Memory B cell (primary cell): ENCODE measurements at regions not wholly inside any gene's neighbourhood (a gene's known extent, or its start where the extent isn't known, plus 50 kb on each side); places are given as distances from the start of the nearest gene placed in this dataset.
"Not testable (repeated sequence)": the region's sequence is repeated elsewhere in the genome, so short reads cannot be mapped to it uniquely, and the experiment has no call there.

Experiments
- ATAC-seq: fragments of 150-1000 bp; cut with Tn5 transposase; 2 replicates; pipeline ENCODE4 v1.10.0; 2021; ENCODE audit warnings: low read depth, mild to moderate bottlenecking, moderate library complexity
- DNase-seq, 2 donors: peaks; one replicate each; pipeline ENCODE4 v3.0.0; 2022; ENCODE audit warnings: low spot score in 2 of 2
- H3K27ac Mint-ChIP-seq: one replicate; pipeline ENCODE4 v1.8.0; 2022; ENCODE audit warnings: mild to moderate bottlenecking, moderate library complexity, mixed read lengths
- H3K27me3 Mint-ChIP-seq: one replicate; pipeline ENCODE4 v1.8.0; 2022; ENCODE audit warnings: mixed read lengths
- H3K36me3 Mint-ChIP-seq: one replicate; pipeline ENCODE4 v1.8.0; 2022; ENCODE audit warnings: mild to moderate bottlenecking, mixed read lengths
- H3K4me1 Mint-ChIP-seq: one replicate; pipeline ENCODE4 v1.8.0; 2022; ENCODE audit warnings: mixed read lengths
- H3K4me3 Mint-ChIP-seq: one replicate; pipeline ENCODE4 v1.8.0; 2022; ENCODE audit warnings: mild to moderate bottlenecking, moderate library complexity, mixed read lengths
- H3K9me3 Mint-ChIP-seq: one replicate; pipeline ENCODE4 v1.8.0; 2022; ENCODE audit warnings: mixed read lengths

DNA sequence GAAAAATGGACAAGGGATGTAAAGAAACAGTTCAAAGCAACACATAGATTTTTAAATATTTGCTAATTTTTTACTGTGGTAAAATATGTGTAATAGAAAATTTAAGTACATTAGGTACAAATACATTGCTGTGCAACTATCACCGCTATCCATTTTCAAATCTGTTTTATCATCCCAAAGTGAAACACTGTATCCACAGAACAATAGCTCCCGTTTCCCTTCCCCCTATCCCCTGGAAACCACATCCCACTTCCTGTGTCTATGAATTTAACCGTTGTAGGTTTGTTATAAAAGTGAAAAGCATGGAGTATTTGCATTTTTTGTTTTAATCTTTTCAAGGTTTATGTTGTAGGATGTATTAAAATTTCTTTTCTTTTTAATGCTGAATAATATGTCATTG, 152.9 kb upstream of the HSFY1 start:
- not testable (repeated sequence) for H3K4me3 Mint-ChIP-seq, H3K27me3 Mint-ChIP-seq, H3K9me3 Mint-ChIP-seq, H3K27ac Mint-ChIP-seq, H3K36me3 Mint-ChIP-seq, ATAC-seq, H3K4me1 Mint-ChIP-seq, DNase-seq

DNA sequence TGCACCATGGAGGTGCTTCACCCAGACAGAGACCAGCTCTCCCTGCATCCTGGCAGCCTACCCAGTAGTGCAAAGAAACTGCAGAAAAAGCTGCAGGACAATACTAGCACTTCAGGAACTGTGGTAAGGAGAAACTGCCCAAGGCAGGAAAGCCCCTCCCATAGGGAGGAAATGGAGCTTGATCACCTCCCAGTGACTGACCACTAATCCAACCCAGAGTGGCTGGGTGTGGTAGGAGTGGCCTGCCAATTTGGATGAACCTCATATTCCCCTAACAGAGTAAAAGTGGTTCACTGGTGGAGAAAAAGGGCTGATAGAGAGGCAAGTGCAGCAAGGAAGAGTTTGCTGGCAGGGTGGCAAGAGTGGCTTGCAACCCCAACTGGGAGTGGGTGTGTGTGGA, 125.7 kb upstream of the HSFY1 start:
- not testable (repeated sequence) for ATAC-seq, H3K27ac Mint-ChIP-seq, H3K9me3 Mint-ChIP-seq, H3K4me3 Mint-ChIP-seq, H3K36me3 Mint-ChIP-seq, DNase-seq, H3K4me1 Mint-ChIP-seq, H3K27me3 Mint-ChIP-seq

GRCh38 chrY:18421457-18421856, 125.1 kb upstream of the HSFY1 start:
- H3K4me3 Mint-ChIP-seq, H3K27ac Mint-ChIP-seq, H3K27me3 Mint-ChIP-seq: not testable (repeated sequence)

DNA sequence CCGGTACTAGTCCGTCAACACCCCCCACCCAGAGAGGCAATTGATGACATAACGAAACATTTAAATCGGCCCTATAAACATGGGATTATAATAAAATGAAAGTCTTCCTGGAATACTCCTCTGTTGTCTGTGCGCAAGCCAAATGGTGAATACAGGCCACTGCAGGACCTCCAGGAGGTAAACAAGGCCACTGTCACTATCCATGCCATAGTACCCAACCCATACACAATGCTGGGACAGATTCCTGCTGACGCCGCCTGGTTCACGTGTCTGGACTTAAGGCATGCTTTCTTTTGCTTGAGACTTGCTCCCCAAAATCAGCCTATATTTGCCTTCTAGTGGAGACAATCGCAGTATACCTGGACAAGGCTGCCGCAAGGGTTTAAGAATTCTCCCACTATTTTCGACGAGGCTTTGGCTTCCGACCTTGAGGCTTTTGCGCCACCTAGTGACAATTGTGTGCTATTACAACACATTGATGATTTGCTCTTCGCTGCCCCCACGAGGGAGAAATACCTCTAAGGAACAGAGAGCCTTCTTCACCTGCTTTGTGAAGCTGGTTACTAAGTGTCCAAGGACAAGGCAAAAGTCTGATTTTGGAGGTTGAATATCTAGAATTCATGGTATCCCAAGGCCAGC, 122.4 kb upstream of the HSFY1 start:
- H3K27me3 Mint-ChIP-seq, H3K4me3 Mint-ChIP-seq, H3K4me1 Mint-ChIP-seq, H3K9me3 Mint-ChIP-seq, DNase-seq, H3K27ac Mint-ChIP-seq, H3K36me3 Mint-ChIP-seq: not testable (repeated sequence)
- ATAC-seq = peak; percentile 34

More at GRCh38 chrY:18421457-18421856, 125.1 kb upstream of the HSFY1 start:
- not testable (repeated sequence) for H3K9me3 Mint-ChIP-seq, H3K4me1 Mint-ChIP-seq, DNase-seq, H3K36me3 Mint-ChIP-seq
- ATAC-seq = peak; percentile 31

DNA sequence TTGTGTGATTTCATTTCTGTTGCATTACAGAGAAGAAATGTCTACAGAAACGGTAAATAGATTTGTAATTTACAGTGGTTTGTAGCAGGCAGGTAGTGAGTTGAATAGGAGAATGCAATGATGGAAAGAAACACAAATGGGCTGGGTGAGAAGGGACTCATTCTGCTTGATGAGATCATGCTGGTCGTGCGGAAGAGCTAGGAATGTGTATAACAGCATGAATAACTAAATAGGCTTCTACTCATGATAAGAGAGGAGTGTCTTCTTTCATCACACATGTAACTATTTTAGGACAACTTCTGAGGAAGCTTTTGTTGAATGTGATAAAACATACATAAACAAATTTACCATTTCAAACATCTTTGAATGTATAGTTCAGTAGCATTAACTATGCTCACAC, 113.0 kb upstream of the HSFY1 start:
- not testable (repeated sequence) for H3K4me3 Mint-ChIP-seq, H3K36me3 Mint-ChIP-seq, H3K4me1 Mint-ChIP-seq, DNase-seq, H3K27ac Mint-ChIP-seq, H3K9me3 Mint-ChIP-seq, H3K27me3 Mint-ChIP-seq, ATAC-seq

GRCh38 chrY:18445853-18446252, 100.7 kb upstream of the HSFY1 start:
- H3K4me1 Mint-ChIP-seq, DNase-seq, H3K9me3 Mint-ChIP-seq, H3K4me3 Mint-ChIP-seq, ATAC-seq, H3K27me3 Mint-ChIP-seq, H3K36me3 Mint-ChIP-seq, H3K27ac Mint-ChIP-seq: not testable (repeated sequence)

DNA sequence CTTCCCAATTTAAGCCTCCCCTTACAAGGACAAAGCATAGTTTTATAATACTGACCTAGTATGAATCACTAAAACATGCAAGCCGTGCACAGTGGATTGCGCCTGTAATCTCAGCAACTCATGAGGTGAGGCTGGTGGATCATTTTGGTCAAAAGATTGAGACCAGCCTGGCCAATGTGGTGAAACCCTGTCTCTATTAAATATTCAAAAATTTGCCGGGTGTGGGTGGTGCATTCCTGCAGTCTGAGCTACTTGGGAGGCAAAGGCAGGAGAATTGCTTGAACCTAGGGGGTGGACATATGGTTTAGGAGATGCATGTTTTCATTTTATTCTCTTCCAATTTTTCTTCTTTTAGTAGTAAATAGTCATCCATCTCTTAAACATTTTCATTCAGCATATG, 93.7 kb upstream of the HSFY1 start:
- not testable (repeated sequence) for H3K4me1 Mint-ChIP-seq, H3K9me3 Mint-ChIP-seq, H3K27me3 Mint-ChIP-seq, H3K4me3 Mint-ChIP-seq, ATAC-seq, H3K27ac Mint-ChIP-seq, H3K36me3 Mint-ChIP-seq, DNase-seq

GRCh38 chrY:18459136-18459535, 87.4 kb upstream of the HSFY1 start:
- ATAC-seq, H3K9me3 Mint-ChIP-seq, H3K36me3 Mint-ChIP-seq, H3K4me3 Mint-ChIP-seq, H3K4me1 Mint-ChIP-seq, DNase-seq, H3K27me3 Mint-ChIP-seq, H3K27ac Mint-ChIP-seq: not testable (repeated sequence)

DNA sequence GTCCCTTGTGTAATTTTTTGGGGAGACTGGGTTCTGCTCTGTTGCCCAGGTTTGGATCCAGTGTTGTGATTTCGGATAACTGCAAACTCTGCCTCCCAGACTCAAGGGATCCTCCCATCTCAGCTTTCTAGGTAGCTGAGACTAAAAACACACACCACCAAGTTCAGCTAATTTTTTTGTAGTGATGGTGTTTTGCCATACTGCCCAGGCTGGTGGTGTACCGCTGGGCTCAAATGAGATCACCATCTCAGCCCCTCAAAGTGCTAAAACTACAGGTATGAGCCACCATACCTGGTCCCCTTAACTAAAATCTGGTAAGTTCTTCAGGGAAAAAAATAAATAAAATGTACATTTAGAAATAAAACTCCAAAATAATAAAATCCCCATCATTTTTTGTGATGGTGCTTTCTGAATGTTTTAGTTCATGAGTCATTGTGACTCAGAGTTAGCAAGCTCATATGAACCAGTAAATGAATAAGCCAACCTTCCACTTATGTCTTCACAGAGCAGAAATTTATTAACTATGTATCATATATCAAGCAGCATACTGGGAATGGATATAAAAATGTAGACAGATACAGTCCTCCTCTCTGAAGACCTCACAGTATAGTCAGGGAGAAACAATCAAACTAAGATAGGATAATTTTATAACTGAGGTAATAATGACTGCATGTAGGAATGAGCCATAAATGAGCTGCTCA, 85.2 kb upstream of the HSFY1 start:
- H3K9me3 Mint-ChIP-seq, H3K4me1 Mint-ChIP-seq, ATAC-seq, DNase-seq, H3K36me3 Mint-ChIP-seq, H3K27me3 Mint-ChIP-seq, H3K4me3 Mint-ChIP-seq, H3K27ac Mint-ChIP-seq: not testable (repeated sequence)

- H3K4me3 Mint-ChIP-seq, H3K27ac Mint-ChIP-seq, ATAC-seq, H3K27me3 Mint-ChIP-seq, DNase-seq, H3K4me1 Mint-ChIP-seq, H3K36me3 Mint-ChIP-seq, H3K9me3 Mint-ChIP-seq: not testable (repeated sequence)
These were observed 81.7 kb upstream of the HSFY1 start for GRCh38 chrY:18464812-18465211.

DNA sequence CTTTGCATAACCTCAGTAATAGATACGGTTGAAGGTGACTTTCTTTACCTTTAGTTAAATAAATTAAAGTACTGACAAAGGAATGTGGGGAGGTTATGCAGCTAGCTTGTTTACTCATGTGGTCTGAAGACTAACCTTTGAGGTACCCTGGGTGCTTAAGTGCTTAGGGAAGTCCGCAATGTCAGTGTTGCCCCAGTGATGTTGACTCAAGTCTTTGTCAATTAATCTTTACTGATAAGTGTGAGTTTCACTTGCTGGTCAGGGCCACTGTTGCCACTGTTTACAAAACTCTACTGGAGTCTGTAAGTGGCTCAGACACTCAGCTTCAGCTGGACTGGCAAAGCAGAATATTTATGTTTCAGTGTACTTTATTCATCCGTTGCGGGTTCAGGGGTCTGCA, 79.9 kb upstream of the HSFY1 start:
- not testable (repeated sequence) for H3K4me3 Mint-ChIP-seq, H3K27ac Mint-ChIP-seq, H3K27me3 Mint-ChIP-seq, H3K4me1 Mint-ChIP-seq, ATAC-seq, H3K36me3 Mint-ChIP-seq, DNase-seq, H3K9me3 Mint-ChIP-seq

GRCh38 chrY:18483354-18483753, 63.2 kb upstream of the HSFY1 start:
- ATAC-seq, DNase-seq, H3K27ac Mint-ChIP-seq, H3K4me1 Mint-ChIP-seq, H3K36me3 Mint-ChIP-seq, H3K4me3 Mint-ChIP-seq, H3K9me3 Mint-ChIP-seq, H3K27me3 Mint-ChIP-seq: not testable (repeated sequence)
